ENCODE measurements at regions not wholly inside any gene's neighbourhood (a gene's known extent, or its start where the extent isn't known, plus 50 kb on each side); places are given as distances from the start of the nearest gene placed in this dataset.

- Histone ChIP-seq H4K5ac (ENCODE audit: insufficient read length, low read depth, low read length) (no peak overlapping the region), H3T11ph (ENCODE audit: low read length) (no peak overlapping the region)
- H3K36me3 Mint-ChIP-seq (ENCODE audit: insufficient read depth in 1 of 3, low read depth in 3 of 3), result no peaks in the 10 kb centered on the region
Measured at GRCh38 chr2:54385271-54385670, 70.9 kb upstream of the SPTBN1 start.

More at GRCh38 chr2:54385271-54385670, 70.9 kb upstream of the SPTBN1 start:
- no peak for DNase-seq
- H2BK15ac ChIP-seq (ENCODE audit: low read depth, low read length), result no peak overlapping the region
- no peak overlapping the region for H2AK5ac ChIP-seq (ENCODE audit: insufficient read length, low read length)
- no peak overlapping the region for H3K4ac ChIP-seq (ENCODE audit: low read depth, low read length)
- no peak overlapping the region for H2BK5ac ChIP-seq (ENCODE audit: insufficient read length, low read length)
- H4K8ac ChIP-seq (replicated peaks; ENCODE audit: insufficient read length, low read depth, low read length), result no peak overlapping the region
- H3K14ac ChIP-seq (ENCODE audit: insufficient read depth, low read length), result no peak overlapping the region
- H3K56ac ChIP-seq (ENCODE audit: insufficient read length, low read depth, low read length), result no peak overlapping the region
- no peak overlapping the region for H2BK12ac ChIP-seq (ENCODE audit: insufficient read length, low read depth, low read length)
- no peaks in the 10 kb centered on the region for H3K9me3 ChIP-seq (ENCODE audit: control insufficient read depth, low read depth, low read length)
- no peaks in the 10 kb centered on the region for H3K79me1 ChIP-seq (ENCODE audit: insufficient read depth, low read depth, low read length, poor library complexity, severe bottlenecking)
- no peak overlapping the region for H3K4me2 ChIP-seq (ENCODE audit: insufficient read depth, insufficient read length, low read length)
- no peak overlapping the region for H2AFZ ChIP-seq (ENCODE audit: low read length)
- H3K4me1 ChIP-seq (ENCODE audit: insufficient read depth, low read length), result peaks cover 6% of the 10 kb centered on the region; the same call in 1 of the 2 replicates
- Mint-ChIP-seq H3K27me3 (ENCODE audit: low read depth) (no peaks in the 10 kb centered on the region), H3K27ac (no peak overlapping the region), H3K4me1 (peaks cover 15 to 18% of the 10 kb centered on the region in 2 experiments), H3K4me3 (no peak overlapping the region), H3K9me3 (no peaks in the 10 kb centered on the region)
- H3K27ac ChIP-seq (ENCODE audit: insufficient read length, low read depth, low read length), result no peak overlapping the region
- no peak overlapping the region for H3K18ac ChIP-seq (ENCODE audit: insufficient read length, low read depth, low read length)
- no peak overlapping the region for H3K9ac ChIP-seq (ENCODE audit: extremely low read depth, insufficient read length, low read length)
- no peak for TF ChIP-seq CTCF (conservative IDR thresholded peaks at IDR 0.05)
- no CpG with 5 or more reads among the region's 1 CpG for WGBS (ENCODE audit: extremely low coverage, insufficient read length, low lambda C conversion rate)
- H3K23me2 ChIP-seq (ENCODE audit: insufficient read length, low read depth, low read length, poor library complexity, severe bottlenecking), result no peaks in the 10 kb centered on the region
- H3K27me3 ChIP-seq (ENCODE audit: insufficient read depth, low read length), result no peaks in the 10 kb centered on the region
- no peak overlapping the region for H2BK120ac ChIP-seq (ENCODE audit: low read depth, low read length, poor library complexity, severe bottlenecking)
- no peak overlapping the region for H2BK20ac ChIP-seq (ENCODE audit: low read depth, low read length, poor library complexity, severe bottlenecking)
- H4K91ac ChIP-seq (ENCODE audit: insufficient read length, low read depth, low read length), result no peak overlapping the region
- H3K23ac ChIP-seq (ENCODE audit: insufficient read length, low read depth, low read length), result no peak overlapping the region
- H4K20me1 ChIP-seq (ENCODE audit: control insufficient read depth, insufficient read depth, insufficient read length), result no peaks in the 10 kb centered on the region
- no peaks in the 10 kb centered on the region for H3K79me2 ChIP-seq (ENCODE audit: insufficient read depth, low read length)

Measured in H9 (cell line).